ENCODE measurements at regions not wholly inside any gene's neighbourhood (a gene's known extent, or its start where the extent isn't known, plus 50 kb on each side); places are given as distances from the start of the nearest gene placed in this dataset.

GRCh38 chr2:236403811-236404210 is 139.6 kb upstream of the ASB18 start (continued):
- TF ChIP-seq STAT3 (IDR thresholded peaks at IDR 0.05; ENCODE audit: low read depth, low read length), result no peak
- TF ChIP-seq TCF3 (IDR thresholded peaks at IDR 0.05; ENCODE audit: borderline replicate concordance, insufficient read depth, low read depth, low read length), result no peak
- no peak for TF ChIP-seq RBBP5 (conservative IDR thresholded peaks at IDR 0.05)
- no peak for TF ChIP-seq YY1 (IDR thresholded peaks at IDR 0.05; ENCODE audit: low read depth, low read length)
- no peak for TF ChIP-seq SP1 (IDR thresholded peaks at IDR 0.05; ENCODE audit: low read depth, low read length)
- no peak for TF ChIP-seq FOXM1 (IDR thresholded peaks at IDR 0.05; ENCODE audit: low read depth, low read length)
- no peak for TF ChIP-seq ASH2L (IDR thresholded peaks at IDR 0.05; ENCODE audit: borderline replicate concordance, low read depth)
- no peak for TF ChIP-seq EED (IDR thresholded peaks at IDR 0.05; ENCODE audit: low read depth)
- no peak for TF ChIP-seq TCF12 (IDR thresholded peaks at IDR 0.05; ENCODE audit: low read depth, low read length)
- TF ChIP-seq TARDBP (IDR thresholded peaks at IDR 0.05; ENCODE audit: borderline replicate concordance), result no peak

- WGBS (ENCODE audit: insufficient coverage, insufficient replicate concordance, low lambda C conversion rate, missing lambda C conversion rate), result 38% methylated on average over 6 of the region's 6 CpGs
- no peak overlapping the region for H2AFZ ChIP-seq (ENCODE audit: control insufficient read depth, low read depth, low read length)
- no peaks in the 10 kb centered on the region for H3K9me3 ChIP-seq (replicated peaks; ENCODE audit: control insufficient read depth, insufficient read depth, low read length)
- POLR2A ChIA-PET, result no interaction called here
- RAD21 ChIA-PET (ENCODE audit: unreplicated experiment), result no interaction called here
- H3K4me1 ChIP-seq (ENCODE audit: control insufficient read depth, insufficient read depth, low read length), result no peaks in the 10 kb centered on the region
- H3K4me3 ChIP-seq, result no peak overlapping the region
- CTCF ChIA-PET, result no interaction called here
- in situ Hi-C loops (cut with MboI), result no loop called here
- no peak overlapping the region for H3K9ac ChIP-seq (ENCODE audit: control insufficient read depth, insufficient read depth, low read length)
- intact Hi-C loops (cut with micrococcal nuclease; ENCODE audit: unreplicated experiment), result no loop called here
- peaks cover 0 to 3% of the 10 kb centered on the region in 2 experiments; a peak in 2 of 4 replicates for H3K27me3 ChIP-seq (replicated peaks in 1 of 2; ENCODE audit: control insufficient read depth in 2 of 2, insufficient read depth in 2 of 2, low read length in 1 of 2)
- no peak overlapping the region for H3K27ac ChIP-seq (ENCODE audit: control insufficient read depth, insufficient read depth)
- SMC1A ChIA-PET (ENCODE audit: uncharacterized antibody, unreplicated experiment), result no interaction called here
- H4K20me1 ChIP-seq (ENCODE audit: control insufficient read depth, insufficient read depth), result no peaks in the 10 kb centered on the region
- DNase-seq (ENCODE audit: low read depth, low spot score) (no peak), ATAC-seq (no peak), FAIRE-seq (no peak)
- no peaks in the 10 kb centered on the region for H3K36me3 ChIP-seq (ENCODE audit: control insufficient read depth in 2 of 2, insufficient read depth in 2 of 2, low read length in 1 of 2)
- no peak overlapping the region for H3K4me2 ChIP-seq (ENCODE audit: control insufficient read depth, insufficient read depth)
- H3K79me2 ChIP-seq (ENCODE audit: control insufficient read depth, insufficient read depth, low read length), result no peaks in the 10 kb centered on the region
- no TSS peak for BruUV-seq (replicated peaks)
- TF ChIP-seq NFIC (IDR thresholded peaks at IDR 0.05; ENCODE audit: low read depth, low read length) (no peak), POU2F2 (IDR thresholded peaks at IDR 0.05; ENCODE audit: borderline replicate concordance, low read depth, low read length) (no peak), DPF2 (IDR thresholded peaks at IDR 0.05) (no peak), NR2C1 (IDR thresholded peaks at IDR 0.05) (no peak), RB1 (IDR thresholded peaks at IDR 0.05; ENCODE audit: borderline replicate concordance) (no peak), JUND (IDR thresholded peaks at IDR 0.05; ENCODE audit: low read depth, low read length) (no peak), RUNX3 (IDR thresholded peaks at IDR 0.05; ENCODE audit: low read length) (no peak), HDAC2 (IDR thresholded peaks at IDR 0.05) (no peak), SIX5 (IDR thresholded peaks at IDR 0.05; ENCODE audit: low read depth, low read length, severe bottlenecking) (no peak), YY1 (IDR thresholded peaks at IDR 0.05; ENCODE audit: low read depth, low read length) (no peak), IRF3 (IDR thresholded peaks at IDR 0.05) (no peak), ZNF592 (IDR thresholded peaks at IDR 0.05) (no peak), FOS (IDR thresholded peaks at IDR 0.05; ENCODE audit: borderline replicate concordance, extremely low read depth, insufficient read length) (no peak)
These were observed 140.1 kb upstream of the ASB18 start for GRCh38 chr2:236404346-236404745.
